Heart left ventricle (tissue), 13 donors: ENCODE measurements at regions not wholly inside any gene's neighbourhood (a gene's known extent, or its start where the extent isn't known, plus 50 kb on each side); places are given as distances from the start of the nearest gene placed in this dataset.

ENCODE experiments used
- CTCF ChIP-seq, 12 donors: fragments of 200-600 bp; sonication (generic) in 4 of 12; IDR thresholded peaks; one replicate each; pipeline versions ENCODE4 v1.5.0 to v1.8.0; 2018 to 2022; ENCODE audit warnings: antibody characterized with exemption in 12 of 12, mild to moderate bottlenecking in 5 of 12
- POLR2A ChIP-seq, 2 donors: fragments of 450-650 bp; IDR thresholded peaks; one replicate each; pipeline ENCODE4 v1.6.1; 2017; ENCODE audit warnings: antibody characterized with exemption in 2 of 2, mild to moderate bottlenecking in 2 of 2, moderate library complexity in 2 of 2
- donor health status: ischemic (EF 13 %, LVEDD 7.1; RV severe dilation, severe dysfunction).
- donor health status: DM: no; HTN: yes; CAD: no.
- donor health status: DM: no; HTN: no; CAD: no.
- donor health status: ischemic (EF 25% LVEDD 6.9; RV normal size, moderate dysfunction).
- donor health status: ischemic (EF 25% LVEDD 5.7; RV mildly dilated, moderate dysfunction).
- donor health status: ischemic (EF 35%, LVEDD 5.7; RV mildly dilated, moderate dysfunction).
- donor health status: nonischemic (EF 11% LVEDD 7.7; RV severe dilation, severe dysfunction).
- donor health status: DM: yes; HTN: yes; CAD: no.
- donor health status: PGD.
- donor health status: ischemic (EF 29% LVEDD 5.4; RV normal size, mild dysfunction).
- donor health status: nonischemic (EF 23%, LVEDD 6.1; RV moderate dilation, normal function).

- TF ChIP-seq CTCF (IDR thresholded peaks at IDR 0.05) (no peak), POLR2A (IDR thresholded peaks at IDR 0.05) (no peak)
Measured at GRCh38 chr1:221948459-221948858, 206.6 kb upstream of the DUSP10 start.
